ENCODE measurements at regions not wholly inside any gene's neighbourhood (a gene's known extent, or its start where the extent isn't known, plus 50 kb on each side); places are given as distances from the start of the nearest gene placed in this dataset.

DNA sequence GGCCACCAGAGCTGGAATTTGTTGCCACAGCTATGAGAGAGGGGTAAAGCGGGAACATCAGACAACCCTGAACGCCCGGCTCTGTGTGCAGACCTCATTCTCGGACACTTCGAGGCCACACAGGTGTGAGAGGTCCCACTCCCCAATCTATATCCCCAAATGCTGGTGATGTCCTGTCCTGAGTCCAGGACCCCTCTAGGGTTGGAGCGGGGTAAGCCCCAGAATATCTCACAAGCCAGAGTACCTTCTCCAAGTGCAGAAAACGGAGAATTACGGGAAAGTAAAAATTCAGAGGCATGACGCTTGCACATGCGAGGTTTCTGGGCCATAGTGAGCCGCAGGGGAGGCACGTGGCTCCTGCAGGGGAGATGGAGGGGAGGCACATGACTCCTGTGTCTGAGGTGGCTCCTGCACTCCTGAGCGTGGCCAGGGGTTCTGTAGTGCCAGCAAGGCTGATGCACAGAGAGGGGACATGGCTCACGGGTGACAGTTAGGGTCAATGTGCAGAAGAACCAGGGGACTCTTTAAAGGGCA lies 248.0 kb downstream of the RBFOX3 start:
- ATAC-seq (no peak), DNase-seq (no peak)
- Histone ChIP-seq H3K4me1 (no peaks in the 10 kb centered on the region), H3K9me3 (no peaks in the 10 kb centered on the region), H3K4me3 (no peak overlapping the region), H3K36me3 (no peaks in the 10 kb centered on the region), H3K27ac (no peak overlapping the region), H3K27me3 (no peaks in the 10 kb centered on the region)
- intact Hi-C loops (cut with DNase I) = no loop called here
- TF ChIP-seq, protein P1, sequence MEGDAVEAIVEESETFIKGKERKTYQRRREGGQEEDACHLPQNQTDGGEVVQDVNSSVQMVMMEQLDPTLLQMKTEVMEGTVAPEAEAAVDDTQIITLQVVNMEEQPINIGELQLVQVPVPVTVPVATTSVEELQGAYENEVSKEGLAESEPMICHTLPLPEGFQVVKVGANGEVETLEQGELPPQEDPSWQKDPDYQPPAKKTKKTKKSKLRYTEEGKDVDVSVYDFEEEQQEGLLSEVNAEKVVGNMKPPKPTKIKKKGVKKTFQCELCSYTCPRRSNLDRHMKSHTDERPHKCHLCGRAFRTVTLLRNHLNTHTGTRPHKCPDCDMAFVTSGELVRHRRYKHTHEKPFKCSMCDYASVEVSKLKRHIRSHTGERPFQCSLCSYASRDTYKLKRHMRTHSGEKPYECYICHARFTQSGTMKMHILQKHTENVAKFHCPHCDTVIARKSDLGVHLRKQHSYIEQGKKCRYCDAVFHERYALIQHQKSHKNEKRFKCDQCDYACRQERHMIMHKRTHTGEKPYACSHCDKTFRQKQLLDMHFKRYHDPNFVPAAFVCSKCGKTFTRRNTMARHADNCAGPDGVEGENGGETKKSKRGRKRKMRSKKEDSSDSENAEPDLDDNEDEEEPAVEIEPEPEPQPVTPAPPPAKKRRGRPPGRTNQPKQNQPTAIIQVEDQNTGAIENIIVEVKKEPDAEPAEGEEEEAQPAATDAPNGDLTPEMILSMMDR (IDR thresholded peaks at IDR 0.05) = no peak
- TF ChIP-seq POLR2A (IDR thresholded peaks at IDR 0.05) = no peak
- WGBS (ENCODE audit: insufficient coverage, low coverage, low lambda C conversion rate, missing lambda C conversion rate) = 62% methylated on average over 10 of the region's 14 CpGs

DNA sequence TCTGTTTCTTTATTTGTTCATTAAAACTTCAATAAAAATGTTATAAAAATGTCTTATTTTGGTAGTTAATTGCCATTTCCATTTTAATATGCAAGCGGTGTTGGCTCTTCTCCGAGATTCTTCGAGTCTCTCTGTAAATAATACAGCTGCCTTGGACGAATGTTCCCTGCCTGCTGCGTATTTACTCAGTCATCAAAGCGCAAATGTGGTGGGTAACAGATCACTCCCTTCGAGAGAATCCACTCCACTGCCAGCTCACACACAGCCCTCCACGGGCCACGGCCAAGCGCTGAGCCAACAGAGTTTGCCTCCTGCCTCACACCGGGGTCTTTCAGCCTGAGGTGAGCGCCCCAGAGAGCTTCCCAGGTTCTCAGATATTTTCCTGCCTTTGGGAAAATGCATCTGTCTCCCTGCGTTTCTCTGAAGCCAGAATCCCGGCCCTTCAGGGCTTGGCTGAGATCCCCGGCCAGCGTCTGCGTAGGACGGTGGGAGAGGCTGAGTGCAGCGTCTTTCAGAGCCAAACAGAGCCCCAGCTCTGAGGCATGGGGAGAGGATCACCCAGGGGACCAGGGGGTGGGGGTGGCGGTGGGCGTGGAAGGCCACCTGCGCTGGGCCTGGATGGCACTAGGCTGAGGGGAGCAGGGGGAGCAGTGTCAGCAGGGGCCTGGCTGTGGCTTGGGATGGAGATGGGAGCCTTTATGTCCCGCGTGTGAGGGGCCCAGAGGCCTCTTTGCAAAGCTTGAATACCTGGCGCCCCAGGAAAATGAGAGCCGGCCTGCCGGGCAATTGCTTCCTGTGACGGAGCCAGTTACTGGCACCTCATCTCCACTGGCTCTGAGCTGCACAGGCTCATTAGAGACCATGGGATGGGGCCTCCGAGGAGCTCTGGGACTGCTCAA lies 248.7 kb downstream of the RBFOX3 start:
- no peaks in the 10 kb centered on the region for H3K36me3 ChIP-seq
- ATAC-seq (no peak), DNase-seq (no peak)
- no peaks in the 10 kb centered on the region for H3K4me1 ChIP-seq
- 25% methylated on average over 19 of the region's 29 CpGs for WGBS (ENCODE audit: insufficient coverage, low coverage, low lambda C conversion rate, missing lambda C conversion rate)
- intact Hi-C loops (cut with DNase I) = no loop called here
- no peak overlapping the region for H3K27ac ChIP-seq
- no peaks in the 10 kb centered on the region for H3K27me3 ChIP-seq
- no peak overlapping the region for H3K4me3 ChIP-seq
- no peak for TF ChIP-seq POLR2A (IDR thresholded peaks at IDR 0.05)
- TF ChIP-seq, protein P1 (IDR thresholded peaks at IDR 0.05) = no peak
- no peaks in the 10 kb centered on the region for H3K9me3 ChIP-seq

DNA sequence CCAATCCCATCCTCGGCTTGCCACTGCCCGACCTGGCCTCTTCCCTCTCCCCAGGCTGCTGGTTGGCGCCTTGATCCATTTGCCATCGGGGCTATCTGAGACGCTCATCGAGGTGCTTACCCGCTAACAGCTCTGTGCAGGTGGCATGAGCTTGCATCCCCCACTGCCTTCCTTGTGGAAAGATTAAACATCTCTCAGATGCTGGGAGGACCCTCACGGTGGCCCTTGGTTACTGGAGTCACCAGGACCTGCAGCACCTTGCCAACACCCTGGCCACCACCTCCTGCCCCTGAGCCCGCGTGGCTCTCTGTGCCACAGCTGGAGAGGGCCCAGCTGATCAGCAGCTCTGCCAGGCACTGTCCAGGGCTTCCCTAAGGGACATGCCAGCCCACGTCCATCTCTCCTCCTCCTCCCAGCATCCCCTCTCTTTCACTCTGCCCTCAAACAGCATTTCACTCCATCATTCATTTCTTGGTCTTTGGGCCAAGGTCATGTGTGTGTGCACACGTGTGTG lies 249.6 kb downstream of the RBFOX3 start:
- DNase-seq = no peak
- no peaks in the 10 kb centered on the region for H3K36me3 ChIP-seq
- intact Hi-C loops (cut with DNase I) = no loop called here
- ATAC-seq = no peak
- H3K9me3 ChIP-seq = no peaks in the 10 kb centered on the region
- TF ChIP-seq POLR2A (IDR thresholded peaks at IDR 0.05) = no peak
- TF ChIP-seq, protein P1 (IDR thresholded peaks at IDR 0.05) = no peak
- WGBS (ENCODE audit: insufficient coverage, low coverage, low lambda C conversion rate, missing lambda C conversion rate) = 39% methylated on average over 3 of the region's 12 CpGs
- no peak overlapping the region for H3K4me3 ChIP-seq
- H3K27ac ChIP-seq = no peak overlapping the region
- no peaks in the 10 kb centered on the region for H3K27me3 ChIP-seq
- H3K4me1 ChIP-seq = no peaks in the 10 kb centered on the region

DNA sequence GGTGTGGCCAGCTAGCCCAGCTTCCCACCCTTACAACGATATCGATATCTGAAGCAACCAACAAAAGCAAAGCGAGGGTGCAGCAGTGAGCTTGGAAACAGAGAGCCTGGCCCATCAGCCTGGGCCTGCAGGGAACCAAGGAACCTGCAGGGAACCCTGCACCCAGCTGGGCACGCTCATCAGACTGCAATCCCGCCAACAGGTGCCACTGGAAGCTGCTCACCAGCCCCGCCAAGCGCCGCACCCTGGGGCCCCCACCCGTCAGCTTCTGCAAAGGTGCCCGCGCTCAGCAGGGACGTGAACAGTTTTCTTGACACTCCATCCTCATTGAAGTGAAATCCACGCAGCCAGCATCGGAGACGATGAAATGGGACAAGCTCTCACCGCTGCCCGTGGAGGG lies 250.7 kb downstream of the RBFOX3 start:
- 76% methylated on average over 11 of the region's 17 CpGs for WGBS (ENCODE audit: insufficient coverage, low coverage, low lambda C conversion rate, missing lambda C conversion rate)
- DNase-seq (no peak), ATAC-seq (no peak)
- TF ChIP-seq, protein P1 (IDR thresholded peaks at IDR 0.05) = no peak
- no peak for TF ChIP-seq POLR2A (IDR thresholded peaks at IDR 0.05)
- H3K4me1 ChIP-seq = no peaks in the 10 kb centered on the region
- H3K36me3 ChIP-seq = no peaks in the 10 kb centered on the region
- H3K4me3 ChIP-seq = no peak overlapping the region
- no peak overlapping the region for H3K27ac ChIP-seq
- H3K27me3 ChIP-seq = no peaks in the 10 kb centered on the region
- no peaks in the 10 kb centered on the region for H3K9me3 ChIP-seq
- intact Hi-C loops (cut with DNase I) = no loop called here
